Stomach (tissue), 8 donors: ENCODE measurements at regions not wholly inside any gene's neighbourhood (a gene's known extent, or its start where the extent isn't known, plus 50 kb on each side); places are given as distances from the start of the nearest gene placed in this dataset.
A peak's percentile ranks its signal among the peaks of the same experiment; 100 is the strongest.

Source experiments
- DNase-seq, 2 donors: peaks; one replicate each; pipeline versions ENCODE4 v3.0.0 to v3.0.0-alpha.2; 2013 to 2019
- H3K27ac ChIP-seq, 5 donors: fragments of 200-600 bp in 4 of 5; sonication (generic) in 4 of 5; one replicate each; pipeline ENCODE4 v1.5.1; 2013 to 2019; ENCODE audit warnings: mild to moderate bottlenecking in 1 of 5, moderate library complexity in 1 of 5
- H3K27me3 ChIP-seq, 3 donors: fragments of 200-600 bp; sonication (generic); one replicate each; pipeline ENCODE4 v1.5.1; 2017 to 2019; ENCODE audit warnings: mixed run types in 1 of 3
- H3K36me3 ChIP-seq, 4 donors: fragments of 200-600 bp; sonication (generic); 1 replicate in 3 of 4; 2 replicates in 1 of 4; pipeline ENCODE4 v1.5.1; 2016 to 2019
- H3K4me1 ChIP-seq, 4 donors: fragments of 200-600 bp; sonication (generic); one replicate each; pipeline ENCODE4 v1.5.1; 2016 to 2019
- H3K4me3 ChIP-seq, 4 donors: fragments of 200-600 bp; sonication (generic) in 3 of 4; one replicate each; pipeline ENCODE4 v1.5.1; 2016 to 2019; ENCODE audit warnings: mild to moderate bottlenecking in 1 of 4
- H3K9me3 ChIP-seq, 4 donors: fragments of 200-600 bp; sonication (generic); one replicate each; pipeline ENCODE4 v1.5.1; 2016 to 2019
- EP300 ChIP-seq: sonication (generic); formaldehyde crosslinking; IDR thresholded peaks from one replicate; pipeline ENCODE4 v1.6.1; 2017; ENCODE audit warnings: antibody characterized with exemption
- POLR2A ChIP-seq, 4 donors: fragments of 450-650 bp; IDR thresholded peaks; one replicate each; pipeline ENCODE4 v1.6.1; 2016; ENCODE audit warnings: antibody characterized with exemption in 4 of 4, control low read depth in 2 of 4, mild to moderate bottlenecking in 1 of 4, moderate library complexity in 1 of 4
- POLR2AphosphoS5 ChIP-seq, 3 donors: sonication (generic); formaldehyde crosslinking; IDR thresholded peaks; one replicate each; pipeline ENCODE4 v1.6.1; 2016; ENCODE audit warnings: antibody characterized with exemption in 3 of 3
- WGBS, 5 donors: extraction: QIAGEN DNeasy Blood & Tissue Kit in 3 of 5; methylation state at CpG; one replicate each; pipeline versions ENCODE4 v1.1.5 to v1.1.7; 2013 to 2018; 5-methylcytosine and 5-hydroxymethylcytosine counted together
- intact Hi-C: fragments of 100-400 bp; cut with DNase I; formaldehyde crosslinking; loops from one replicate; pipeline ENCODE4 v1.15.1; 2023; ENCODE audit warnings: low total_unique reads
- TF ChIP-seq, protein P1 (sequence below), 7 experiments: fragments of 450-650 bp in 4 of 7; fragments of 200-600 bp in 3 of 7; sonication (generic) in 3 of 7; IDR thresholded peaks; one replicate each; pipeline ENCODE4 v1.5.1; 2016 to 2019; ENCODE audit warnings: antibody characterized with exemption in 7 of 7, control low read depth in 2 of 7, mild to moderate bottlenecking in 1 of 7
- donor health status: healthy with polysubstance abuse.
- donor health status: Bipolar disorder and iron deficiency.
- donor health status: healthy.

DNA sequence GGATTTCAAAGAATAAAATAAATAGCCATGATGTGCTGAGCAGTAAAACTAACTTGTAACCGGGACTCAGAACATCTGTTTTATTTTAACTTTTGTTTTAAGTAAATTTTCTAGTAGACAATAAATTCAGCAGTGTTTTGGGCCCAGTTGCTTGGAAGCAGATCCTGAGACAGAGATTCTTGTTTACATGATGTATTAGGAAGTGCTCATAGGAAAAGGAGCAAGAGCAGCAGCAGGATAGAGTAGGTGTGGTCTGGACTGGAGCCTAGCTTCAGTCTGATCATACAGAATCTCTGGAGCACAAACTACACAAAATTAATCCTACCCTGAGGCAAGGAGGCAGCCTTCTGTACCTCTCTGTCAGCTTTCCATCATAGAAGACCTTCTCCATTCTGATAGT is 139.2 kb upstream of the CCNH start:
- Histone ChIP-seq H3K4me3 (no peak overlapping the region), H3K27me3 (peaks cover 0 to 5% (median 0%) of the 10 kb centered on the region in 3 donors), H3K27ac (no peak overlapping the region), H3K4me1 (no peaks in the 10 kb centered on the region), H3K9me3 (peaks cover 0 to 9% (median 3%) of the 10 kb centered on the region in 4 donors), H3K36me3 (no peaks in the 10 kb centered on the region)
- TF ChIP-seq, protein P1, sequence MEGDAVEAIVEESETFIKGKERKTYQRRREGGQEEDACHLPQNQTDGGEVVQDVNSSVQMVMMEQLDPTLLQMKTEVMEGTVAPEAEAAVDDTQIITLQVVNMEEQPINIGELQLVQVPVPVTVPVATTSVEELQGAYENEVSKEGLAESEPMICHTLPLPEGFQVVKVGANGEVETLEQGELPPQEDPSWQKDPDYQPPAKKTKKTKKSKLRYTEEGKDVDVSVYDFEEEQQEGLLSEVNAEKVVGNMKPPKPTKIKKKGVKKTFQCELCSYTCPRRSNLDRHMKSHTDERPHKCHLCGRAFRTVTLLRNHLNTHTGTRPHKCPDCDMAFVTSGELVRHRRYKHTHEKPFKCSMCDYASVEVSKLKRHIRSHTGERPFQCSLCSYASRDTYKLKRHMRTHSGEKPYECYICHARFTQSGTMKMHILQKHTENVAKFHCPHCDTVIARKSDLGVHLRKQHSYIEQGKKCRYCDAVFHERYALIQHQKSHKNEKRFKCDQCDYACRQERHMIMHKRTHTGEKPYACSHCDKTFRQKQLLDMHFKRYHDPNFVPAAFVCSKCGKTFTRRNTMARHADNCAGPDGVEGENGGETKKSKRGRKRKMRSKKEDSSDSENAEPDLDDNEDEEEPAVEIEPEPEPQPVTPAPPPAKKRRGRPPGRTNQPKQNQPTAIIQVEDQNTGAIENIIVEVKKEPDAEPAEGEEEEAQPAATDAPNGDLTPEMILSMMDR (IDR thresholded peaks at IDR 0.05): no peak
- TF ChIP-seq EP300 (no peak), POLR2A (IDR thresholded peaks at IDR 0.05) (no peak), POLR2AphosphoS5 (IDR thresholded peaks at IDR 0.05) (no peak)
- WGBS, 5 donors: 34 to 67% (median 50%) methylated on average over 1 of the region's 1 CpG
- intact Hi-C loops: no loop called here
- DNase-seq: peak in 1 of 2 donors; percentile 48

DNA sequence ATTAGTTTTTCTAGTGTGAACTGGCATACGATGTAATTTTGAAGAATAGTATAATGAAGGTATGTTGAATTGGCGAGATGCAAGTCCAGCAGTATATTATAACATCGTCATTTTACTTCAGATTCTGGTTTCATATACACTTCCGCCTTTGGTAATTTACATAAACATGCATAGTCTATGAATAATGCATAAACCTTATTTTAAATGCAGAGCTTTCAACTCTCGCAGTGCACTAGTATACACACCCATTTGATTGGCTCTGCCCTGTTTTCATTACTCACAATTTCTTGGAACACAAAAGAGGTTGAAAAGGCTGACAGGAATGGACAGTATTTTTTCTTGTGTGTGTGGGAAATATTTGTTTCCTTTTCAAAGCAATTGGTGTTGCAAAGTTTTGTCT is 128.9 kb upstream of the CCNH start:
- no peaks in the 10 kb centered on the region for H3K4me1 ChIP-seq
- no peaks in the 10 kb centered on the region for H3K36me3 ChIP-seq
- 77 to 82% (median 80%) methylated on average over 5 of the region's 5 CpGs for WGBS, 5 donors
- no peak overlapping the region for H3K27ac ChIP-seq
- H3K27me3 ChIP-seq: no peaks in the 10 kb centered on the region
- DNase-seq: no peak
- no peaks in the 10 kb centered on the region for H3K9me3 ChIP-seq
- H3K4me3 ChIP-seq: no peak overlapping the region
- intact Hi-C loops: no loop called here
- TF ChIP-seq POLR2A (IDR thresholded peaks at IDR 0.05): no peak
- TF ChIP-seq POLR2AphosphoS5 (IDR thresholded peaks at IDR 0.05): no peak
- no peak for TF ChIP-seq EP300
- TF ChIP-seq, protein P1 (IDR thresholded peaks at IDR 0.05): no peak

DNA sequence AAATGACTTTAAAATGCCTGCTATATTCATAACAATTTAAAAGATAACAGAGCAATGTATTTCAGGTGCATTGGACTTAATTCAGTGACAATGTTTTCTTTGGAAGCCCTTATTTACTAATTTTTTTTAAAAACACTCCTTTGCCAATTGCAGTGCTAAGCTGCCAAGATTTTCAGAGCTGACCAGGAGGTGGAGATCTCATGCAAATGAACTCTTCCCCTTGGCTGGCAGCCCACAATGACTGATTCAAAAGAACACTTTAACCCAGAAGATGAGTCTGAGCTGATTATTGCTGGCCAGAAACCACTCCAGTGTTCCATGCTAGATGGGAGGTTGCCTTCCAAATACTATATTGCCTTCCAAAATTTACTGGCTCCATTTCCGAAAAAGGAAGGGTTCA is 128.3 kb upstream of the CCNH start:
- no peaks in the 10 kb centered on the region for H3K27me3 ChIP-seq
- no peaks in the 10 kb centered on the region for H3K36me3 ChIP-seq
- 50 to 64% (median 53%) methylated on average over 1 of the region's 1 CpG for WGBS, 5 donors
- TF ChIP-seq POLR2A (IDR thresholded peaks at IDR 0.05) (no peak), EP300 (no peak), POLR2AphosphoS5 (IDR thresholded peaks at IDR 0.05) (no peak)
- TF ChIP-seq, protein P1 (IDR thresholded peaks at IDR 0.05): no peak
- no peaks in the 10 kb centered on the region for H3K4me1 ChIP-seq
- DNase-seq: peak in 1 of 2 donors; percentile 83
- no peak overlapping the region for H3K27ac ChIP-seq
- H3K9me3 ChIP-seq: no peaks in the 10 kb centered on the region
- H3K4me3 ChIP-seq: no peak overlapping the region
- intact Hi-C loops: no loop called here

DNA sequence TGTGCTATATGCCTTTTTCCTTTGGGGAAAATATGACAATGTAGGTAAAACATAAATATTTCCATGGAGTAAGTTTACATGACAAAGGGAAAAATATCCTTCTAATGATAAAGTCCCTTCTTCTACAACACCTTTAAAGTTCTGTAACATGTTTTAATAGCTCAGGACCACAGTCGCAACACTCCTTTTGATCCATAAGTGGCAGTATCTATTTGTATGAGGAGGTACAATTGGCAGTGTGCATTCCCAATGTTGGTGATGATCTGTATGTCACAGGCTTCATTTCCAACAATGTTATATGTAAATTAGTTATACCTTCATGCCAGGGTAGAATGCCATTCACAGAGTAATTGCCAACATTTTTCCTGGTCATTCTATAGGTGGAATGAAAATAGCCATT is 127.1 kb upstream of the CCNH start:
- no peak for DNase-seq
- Histone ChIP-seq H3K4me3 (no peak overlapping the region), H3K27me3 (no peaks in the 10 kb centered on the region), H3K36me3 (no peaks in the 10 kb centered on the region), H3K4me1 (no peaks in the 10 kb centered on the region), H3K27ac (no peak overlapping the region), H3K9me3 (no peaks in the 10 kb centered on the region)
- intact Hi-C loops: no loop called here
- WGBS, 5 donors: 80 to 85% (median 84%) methylated on average over 1 of the region's 1 CpG
- TF ChIP-seq POLR2AphosphoS5 (IDR thresholded peaks at IDR 0.05) (no peak), POLR2A (IDR thresholded peaks at IDR 0.05) (no peak), EP300 (no peak)
- TF ChIP-seq, protein P1 (IDR thresholded peaks at IDR 0.05): no peak
